NB4 (cell line): ENCODE measurements at regions not wholly inside any gene's neighbourhood (a gene's known extent, or its start where the extent isn't known, plus 50 kb on each side); places are given as distances from the start of the nearest gene placed in this dataset.

Experiments used
- DNase-seq: peaks from one replicate; pipeline ENCODE4 v3.0.0; 2010; ENCODE audit warnings: low read depth
- H3K4me3 ChIP-seq: one replicate; pipeline ENCODE4 v1.5.1; 2011; ENCODE audit warnings: mild to moderate bottlenecking, low read depth, low read length, moderate library complexity
- MYC ChIP-seq: IDR thresholded peaks from 2 replicates; pipeline ENCODE4 v1.6.1; 2011; ENCODE audit warnings: low read depth, low read length
- POLR2A ChIP-seq: IDR thresholded peaks from 2 replicates; pipeline ENCODE4 v1.6.1; 2011; ENCODE audit warnings: mild to moderate bottlenecking; ENCODE audit not compliant: insufficient read length; ENCODE audit errors: extremely low read depth
- TF ChIP-seq, protein P1 (sequence below): IDR thresholded peaks from 2 replicates; pipeline ENCODE4 v1.6.1; 2011; ENCODE audit warnings: low read depth, low read length
- TF ChIP-seq, protein P2 (sequence below): IDR thresholded peaks from one replicate; pipeline ENCODE4 v1.5.1; 2012; ENCODE audit warnings: low read depth, low read length

DNA sequence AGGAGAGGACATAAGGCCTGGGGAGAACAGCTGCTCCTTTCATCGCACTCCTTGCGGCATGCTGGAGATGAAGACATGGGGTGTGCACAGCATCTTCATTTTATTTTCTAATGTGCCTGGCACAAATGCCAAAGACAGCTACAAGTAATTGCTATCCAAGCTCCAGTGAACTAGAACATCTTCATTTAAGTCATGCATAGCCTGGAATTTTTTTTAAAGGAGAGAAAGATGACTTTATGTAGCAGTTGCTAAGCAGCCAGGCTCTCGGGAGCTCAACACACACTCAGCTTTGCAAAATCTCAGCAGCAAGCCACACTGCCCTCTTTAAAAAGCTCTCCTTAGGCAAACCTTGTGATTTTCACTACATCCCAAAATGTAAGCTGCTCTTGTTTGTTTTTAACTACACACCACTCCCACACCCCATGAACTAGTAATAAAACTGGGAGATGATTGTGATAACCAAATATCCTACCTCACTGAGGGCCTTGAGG, 164.5 kb upstream of the POU2AF2 start:
- no peak for DNase-seq
- TF ChIP-seq MYC: no peak
- TF ChIP-seq, protein P1, sequence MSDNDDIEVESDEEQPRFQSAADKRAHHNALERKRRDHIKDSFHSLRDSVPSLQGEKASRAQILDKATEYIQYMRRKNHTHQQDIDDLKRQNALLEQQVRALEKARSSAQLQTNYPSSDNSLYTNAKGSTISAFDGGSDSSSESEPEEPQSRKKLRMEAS: no peak
- no peak for TF ChIP-seq POLR2A
- TF ChIP-seq, protein P2, sequence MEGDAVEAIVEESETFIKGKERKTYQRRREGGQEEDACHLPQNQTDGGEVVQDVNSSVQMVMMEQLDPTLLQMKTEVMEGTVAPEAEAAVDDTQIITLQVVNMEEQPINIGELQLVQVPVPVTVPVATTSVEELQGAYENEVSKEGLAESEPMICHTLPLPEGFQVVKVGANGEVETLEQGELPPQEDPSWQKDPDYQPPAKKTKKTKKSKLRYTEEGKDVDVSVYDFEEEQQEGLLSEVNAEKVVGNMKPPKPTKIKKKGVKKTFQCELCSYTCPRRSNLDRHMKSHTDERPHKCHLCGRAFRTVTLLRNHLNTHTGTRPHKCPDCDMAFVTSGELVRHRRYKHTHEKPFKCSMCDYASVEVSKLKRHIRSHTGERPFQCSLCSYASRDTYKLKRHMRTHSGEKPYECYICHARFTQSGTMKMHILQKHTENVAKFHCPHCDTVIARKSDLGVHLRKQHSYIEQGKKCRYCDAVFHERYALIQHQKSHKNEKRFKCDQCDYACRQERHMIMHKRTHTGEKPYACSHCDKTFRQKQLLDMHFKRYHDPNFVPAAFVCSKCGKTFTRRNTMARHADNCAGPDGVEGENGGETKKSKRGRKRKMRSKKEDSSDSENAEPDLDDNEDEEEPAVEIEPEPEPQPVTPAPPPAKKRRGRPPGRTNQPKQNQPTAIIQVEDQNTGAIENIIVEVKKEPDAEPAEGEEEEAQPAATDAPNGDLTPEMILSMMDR: no peak
- H3K4me3 ChIP-seq: no peak overlapping the region

DNA sequence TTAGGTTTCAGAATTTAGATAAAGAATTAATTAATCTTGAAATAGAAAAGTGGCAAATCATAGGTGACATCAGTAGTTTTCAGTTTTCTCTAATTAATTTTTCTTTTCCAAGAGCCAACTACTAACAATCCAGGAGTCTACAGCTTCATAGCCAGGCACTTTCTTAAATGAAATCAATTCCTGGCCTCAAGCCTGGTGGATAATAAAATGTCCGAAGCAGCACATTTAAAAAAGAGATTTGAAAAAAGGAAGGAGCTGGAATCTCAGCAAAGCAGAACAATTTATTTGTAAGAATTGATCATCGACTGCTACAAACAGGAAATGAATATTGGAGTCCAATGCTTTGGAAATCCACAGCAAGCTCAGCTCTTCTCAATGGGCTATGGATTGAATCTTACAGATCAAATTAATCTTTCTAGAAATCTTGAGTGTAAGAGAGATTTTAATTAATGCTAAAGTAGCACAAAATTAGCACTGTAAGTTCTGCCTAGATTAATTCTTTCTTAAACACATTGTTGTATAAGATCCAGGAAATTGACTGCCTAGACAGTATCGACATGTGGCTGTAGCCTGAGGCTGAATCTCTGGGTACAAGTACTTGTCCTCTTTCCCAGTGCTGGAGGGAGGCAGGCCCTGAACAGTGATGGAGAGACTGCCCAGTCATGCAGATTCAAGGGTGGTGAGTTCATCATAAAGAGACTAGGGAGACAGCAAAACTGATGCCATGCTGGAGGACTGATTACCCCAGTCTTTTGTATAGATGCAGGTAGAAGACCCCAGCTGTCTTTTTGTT, 167.8 kb upstream of the POU2AF2 start:
- no peak overlapping the region for H3K4me3 ChIP-seq
- TF ChIP-seq POLR2A (no peak), MYC (no peak)
- TF ChIP-seq, protein P1: no peak
- TF ChIP-seq, protein P2: no peak
- DNase-seq: no peak

DNA sequence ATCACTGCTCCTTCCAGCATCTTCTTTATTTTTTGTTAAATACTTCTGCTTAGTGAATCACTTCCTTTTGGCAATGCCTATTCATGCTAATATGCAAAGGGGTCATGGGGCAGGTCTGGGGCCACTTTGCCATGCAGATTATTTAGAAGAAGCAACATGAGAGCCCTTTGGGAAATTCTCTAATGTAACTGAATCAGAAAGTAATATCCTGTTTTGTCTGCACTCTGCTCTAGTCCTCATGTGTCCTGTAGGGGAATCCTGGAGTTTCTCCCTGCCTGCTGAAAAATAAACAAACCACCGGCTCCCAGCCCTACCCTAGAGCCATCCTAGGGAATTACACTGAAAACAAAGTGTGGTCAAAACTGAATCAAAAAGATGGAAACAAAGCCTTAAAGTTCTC, 176.5 kb upstream of the POU2AF2 start:
- H3K4me3 ChIP-seq: no peak overlapping the region
- TF ChIP-seq, protein P2: no peak
- no peak for TF ChIP-seq POLR2A
- no peak for TF ChIP-seq MYC
- TF ChIP-seq, protein P1: no peak
- no peak for DNase-seq

DNA sequence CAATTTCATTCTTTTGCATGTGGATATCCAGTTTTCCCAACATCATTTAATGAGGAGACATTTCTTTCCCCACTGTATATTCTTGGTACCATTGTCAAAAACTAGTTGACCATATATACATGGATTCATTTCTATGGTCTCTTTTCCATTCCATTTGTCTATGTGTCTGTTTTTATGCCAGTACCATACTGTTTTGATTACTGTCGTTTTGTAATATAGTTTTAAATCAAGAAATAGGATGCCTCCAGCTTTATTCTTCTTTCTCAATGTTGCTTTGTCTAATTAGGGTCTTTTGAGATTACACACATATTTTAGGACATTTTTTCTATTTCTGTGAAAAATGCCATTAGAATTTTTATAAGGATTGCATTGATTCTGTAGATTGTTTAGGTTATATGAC, 177.5 kb upstream of the POU2AF2 start:
- H3K4me3 ChIP-seq: no peak overlapping the region
- TF ChIP-seq MYC (no peak), POLR2A (no peak)
- TF ChIP-seq, protein P2: no peak
- TF ChIP-seq, protein P1: no peak
- DNase-seq: no peak

DNA sequence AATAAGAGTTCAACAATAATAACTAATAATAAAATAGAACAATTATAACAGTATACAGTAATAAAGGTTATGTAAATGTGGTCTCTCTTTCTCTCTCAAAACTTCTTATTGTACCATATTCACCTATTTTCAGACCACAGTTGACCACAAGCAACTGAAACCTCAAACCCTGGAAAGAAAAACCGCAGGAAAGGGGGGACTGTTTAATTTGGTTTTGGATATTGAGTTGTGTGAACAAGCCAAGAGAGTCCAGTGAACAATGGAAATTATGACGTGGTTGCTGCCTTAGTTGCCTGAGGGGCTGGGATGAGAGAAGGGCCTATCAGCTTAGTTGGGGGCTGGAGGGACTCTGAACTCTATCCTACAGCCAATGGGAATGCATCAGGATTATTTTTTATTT, 178.7 kb upstream of the POU2AF2 start:
- peak; percentile 13 for DNase-seq
- TF ChIP-seq, protein P1: no peak
- TF ChIP-seq, protein P2: no peak
- TF ChIP-seq POLR2A: no peak
- TF ChIP-seq MYC: no peak
- no peak overlapping the region for H3K4me3 ChIP-seq
